IMR-90 (cell line): ENCODE measurements at regions not wholly inside any gene's neighbourhood (a gene's known extent, or its start where the extent isn't known, plus 50 kb on each side); places are given as distances from the start of the nearest gene placed in this dataset.

Source experiments
- ATAC-seq: fragments of 200-7000 bp; cut with Tn5 transposase; 2 replicates; pipeline ENCODE4 v1.9.1; 2020; ENCODE audit warnings: low read depth, mild to moderate bottlenecking, moderate library complexity
- BruUV-seq: library from RNA; stranded (reverse); fragments of 400-500 nt; replicated peaks from 2 replicates; lab custom pipeline; 2021; lab: Mats Ljungman, UMichigan
- CTCF ChIA-PET: fragments of 300-600 bp; formaldehyde crosslinking; extraction: SDS; loops from one replicate; lab custom pipeline; 2021; ENCODE audit warnings: antibody characterized with exemption; lab: Yijun Ruan, JAX
- POLR2A ChIA-PET: fragments of 300-600 bp; sonication (Branson Sonifier 250); formaldehyde crosslinking; loops from one replicate; lab custom pipeline; 2022; ENCODE audit warnings: antibody characterized with exemption; ENCODE audit not compliant: unreplicated experiment; lab: Charles Lee
- DNase-seq: peaks from one replicate; pipeline ENCODE4 v3.0.0; 2013
- H2AFZ ChIP-seq: replicated peaks from 2 replicates; pipeline ENCODE3; 2013; ENCODE audit warnings: low read length, mild to moderate bottlenecking; ENCODE audit not compliant: poor library complexity
- H2AK5ac ChIP-seq: 2 replicates; pipeline ENCODE4 v1.6.1; 2013; ENCODE audit warnings: low read depth, low read length, inconsistent platforms
- H2AK9ac ChIP-seq: replicated peaks from 2 replicates; pipeline ENCODE3; 2013; ENCODE audit warnings: mild to moderate bottlenecking, low read depth, low read length, moderate library complexity; ENCODE audit not compliant: poor library complexity
- H2BK120ac ChIP-seq: 2 replicates; pipeline ENCODE4 v1.6.1; 2013; ENCODE audit warnings: low read depth, low read length, inconsistent platforms
- H2BK15ac ChIP-seq: 3 replicates; pipeline ENCODE4 v1.6.1; 2013; ENCODE audit warnings: low read depth, low read length, inconsistent platforms
- H2BK20ac ChIP-seq: 2 replicates; pipeline ENCODE4 v1.6.1; 2013; ENCODE audit warnings: low read depth, mild to moderate bottlenecking, inconsistent platforms, low read length, moderate library complexity
- H2BK5ac ChIP-seq: 2 replicates; pipeline ENCODE4 v1.6.1; 2013; ENCODE audit warnings: mild to moderate bottlenecking, low read depth, low read length, inconsistent platforms; ENCODE audit not compliant: poor library complexity, severe bottlenecking
- H3K14ac ChIP-seq: replicated peaks from 2 replicates; pipeline ENCODE4 v1.6.1; 2013; ENCODE audit warnings: low read depth, low read length, inconsistent platforms
- H3K18ac ChIP-seq: 2 replicates; pipeline ENCODE4 v1.6.1; 2013; ENCODE audit warnings: low read depth, low read length, control low read depth
- H3K23ac ChIP-seq: 2 replicates; pipeline ENCODE4 v1.6.1; 2013; ENCODE audit warnings: low read depth, low read length, inconsistent platforms
- H3K27ac ChIP-seq: 2 replicates; pipeline ENCODE4 v1.5.1; 2013; ENCODE audit warnings: mild to moderate bottlenecking, control low read depth, low read length; ENCODE audit not compliant: insufficient read depth
- H3K27me3 ChIP-seq: 2 replicates; pipeline ENCODE4 v1.6.1; 2013; ENCODE audit warnings: low read length; ENCODE audit not compliant: control insufficient read depth, insufficient read depth
- H3K36me3 ChIP-seq: 2 replicates; pipeline ENCODE4 v1.6.1; 2013; ENCODE audit warnings: low read length, mixed read lengths; ENCODE audit not compliant: control insufficient read depth, insufficient read depth
- H3K4ac ChIP-seq: 2 replicates; pipeline ENCODE4 v1.6.1; 2013; ENCODE audit warnings: low read depth, low read length, inconsistent platforms
- H3K4me1 ChIP-seq: 2 replicates; pipeline ENCODE4 v1.6.1; 2013; ENCODE audit warnings: low read length, mixed read lengths; ENCODE audit not compliant: control insufficient read depth, insufficient read depth
- H3K4me2 ChIP-seq: 2 replicates; pipeline ENCODE4 v1.6.1; 2013; ENCODE audit warnings: low read depth, mild to moderate bottlenecking, control low read depth, low read length, moderate library complexity
- H3K4me3 ChIP-seq: 2 replicates; pipeline ENCODE4 v1.5.1; 2013; ENCODE audit warnings: low read depth, mild to moderate bottlenecking, control low read depth, low read length, moderate library complexity; ENCODE audit not compliant: insufficient read depth
- H3K56ac ChIP-seq: 2 replicates; pipeline ENCODE4 v1.6.1; 2013; ENCODE audit warnings: low read length, inconsistent platforms; ENCODE audit not compliant: insufficient read depth; ENCODE audit errors: extremely low read depth
- H3K79me1 ChIP-seq, 2 experiments: 2 replicates each; pipeline ENCODE4 v1.6.1; 2013; ENCODE audit warnings: low read length in 2 of 2, inconsistent platforms in 1 of 2, low read depth in 1 of 2
- H3K9ac ChIP-seq: 2 replicates; pipeline ENCODE4 v1.6.1; 2013; ENCODE audit warnings: low read depth, low read length, control low read depth
- H3K9me1 ChIP-seq: 2 replicates; pipeline ENCODE4 v1.6.1; 2013; ENCODE audit warnings: low read length, inconsistent platforms; ENCODE audit not compliant: insufficient read depth
- H3K9me3 ChIP-seq: 2 replicates; pipeline ENCODE4 v1.6.1; 2013; ENCODE audit warnings: low read length; ENCODE audit not compliant: control insufficient read depth, insufficient read depth
- H4K20me1 ChIP-seq: 2 replicates; pipeline ENCODE4 v1.6.1; 2013; ENCODE audit warnings: low read length, inconsistent platforms; ENCODE audit not compliant: insufficient read depth
- H4K5ac ChIP-seq: 2 replicates; pipeline ENCODE4 v1.6.1; 2013; ENCODE audit warnings: mild to moderate bottlenecking, low read depth, low read length, control low read depth
- H4K8ac ChIP-seq, 2 experiments: 2 replicates each; pipeline ENCODE4 v1.6.1; 2013; ENCODE audit warnings: low read depth in 2 of 2, low read length in 2 of 2, control low read depth in 1 of 2, inconsistent platforms in 1 of 2
- H4K91ac ChIP-seq: 2 replicates; pipeline ENCODE4 v1.6.1; 2013; ENCODE audit warnings: low read depth, low read length, inconsistent platforms; ENCODE audit not compliant: insufficient read depth
- BHLHE40 ChIP-seq: fragments of 150-350 bp; IDR thresholded peaks from 2 replicates; pipeline ENCODE4 v1.6.1; 2016; ENCODE audit warnings: mild to moderate bottlenecking, low read depth, low read length
- MAFK ChIP-seq: IDR thresholded peaks from 2 replicates; pipeline ENCODE4 v1.6.1; 2012; ENCODE audit warnings: low read depth, low read length, improper control_type of control experiment
- MXI1 ChIP-seq: IDR thresholded peaks from 2 replicates; pipeline ENCODE4 v1.6.1; 2012; ENCODE audit warnings: low read depth, mild to moderate bottlenecking, low read length, moderate library complexity, borderline replicate concordance
- NFE2L2 ChIP-seq: fragments of 150-350 bp; IDR thresholded peaks from 2 replicates; pipeline ENCODE4 v1.6.1; 2016; ENCODE audit warnings: low read depth, mild to moderate bottlenecking, low read length
- RAD21 ChIP-seq: IDR thresholded peaks from 2 replicates; pipeline ENCODE4 v1.6.1; 2012; ENCODE audit warnings: low read length, improper control_type of control experiment
- RCOR1 ChIP-seq: IDR thresholded peaks from 2 replicates; pipeline ENCODE4 v1.6.1; 2012; ENCODE audit warnings: mild to moderate bottlenecking, low read length, improper control_type of control experiment; ENCODE audit not compliant: insufficient replicate concordance
- SMC3 ChIP-seq: fragments of 150-350 bp; IDR thresholded peaks from 2 replicates; pipeline ENCODE4 v1.6.1; 2016; ENCODE audit warnings: low read depth, mild to moderate bottlenecking, antibody characterized with exemption, low read length, moderate library complexity
- dilution Hi-C: fragments of 300-500 bp; cut with HindIII; formaldehyde crosslinking; loops from one replicate; pipeline ENCODE4 v1.14.3; 2018; ENCODE audit warnings: low sequenced_read_pairs; ENCODE audit not compliant: unreplicated experiment
- in situ Hi-C: fragments of 300-500 bp; cut with MboI; formaldehyde crosslinking; loops from 3 replicates; pipeline ENCODE4 v1.14.3; 2019; ENCODE audit warnings: low sequenced_read_pairs, inconsistent platforms, mixed read lengths
- intact Hi-C: fragments of 100-400 bp; cut with micrococcal nuclease; formaldehyde crosslinking; loops from 2 replicates; pipeline ENCODE4 v1.10.0; 2022

DNA sequence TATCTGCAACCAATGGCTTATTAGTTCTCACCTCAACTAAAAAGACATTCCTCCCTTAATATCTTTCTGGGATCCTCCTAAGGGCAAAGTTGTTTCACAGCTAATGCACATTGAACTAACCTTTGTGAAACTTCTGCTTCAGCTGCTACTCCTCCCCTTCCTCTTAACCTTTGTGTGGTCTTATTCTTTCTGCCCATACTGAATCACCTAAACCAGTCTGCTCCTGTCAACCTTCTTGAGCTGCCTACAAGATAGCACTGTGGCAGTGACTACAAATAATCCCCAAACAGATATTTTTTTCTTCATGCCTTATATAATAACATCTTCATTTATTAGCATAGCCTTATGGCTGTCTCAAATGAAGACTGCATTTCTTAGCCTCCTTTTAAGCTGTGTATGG lies 1077.4 kb upstream of the ATXN7L3B start:
- Histone ChIP-seq H2BK15ac (no peak overlapping the region), H3K4me3 (no peak overlapping the region), H3K79me1 (no peaks in the 10 kb centered on the region), H3K4ac (no peak overlapping the region), H3K18ac (no peak overlapping the region), H3K27ac (no peak overlapping the region), H3K27me3 (no peaks in the 10 kb centered on the region), H3K4me2 (no peak overlapping the region), H2BK120ac (no peak overlapping the region), H2AK9ac (no peak overlapping the region), H4K20me1 (no peaks in the 10 kb centered on the region), H3K14ac (no peak overlapping the region), H2BK20ac (no peak overlapping the region), H4K91ac (no peak overlapping the region), H4K5ac (no peak overlapping the region), H3K36me3 (no peaks in the 10 kb centered on the region), H2AK5ac (no peak overlapping the region), H3K9me1 (no peaks in the 10 kb centered on the region), H3K9me3 (peaks cover 4% of the 10 kb centered on the region), H2BK5ac (no peak overlapping the region), H3K9ac (no peak overlapping the region), H2AFZ (no peak overlapping the region), H3K4me1 (no peaks in the 10 kb centered on the region), H4K8ac (no peak overlapping the region), H3K23ac (no peak overlapping the region), H3K56ac (no peak overlapping the region)
- no TSS peak for BruUV-seq
- intact Hi-C loops = no loop called here
- no peak for DNase-seq
- in situ Hi-C loops = no loop called here
- dilution Hi-C loops = no loop called here
- no peak for ATAC-seq
- CTCF ChIA-PET = no interaction called here
- POLR2A ChIA-PET = no interaction called here
- TF ChIP-seq MAFK (no peak), RAD21 (no peak), SMC3 (no peak), NFE2L2 (no peak), BHLHE40 (no peak), MXI1 (no peak), RCOR1 (no peak)
